Esophagus (tissue), 2 donors: ENCODE measurements at regions not wholly inside any gene's neighbourhood (a gene's known extent, or its start where the extent isn't known, plus 50 kb on each side); places are given as distances from the start of the nearest gene placed in this dataset.

Experiments used
- H3K27ac ChIP-seq, 2 donors: one replicate each; pipeline ENCODE4 v1.5.1; 2013; ENCODE audit warnings: low read depth in 2 of 2, mild to moderate bottlenecking in 2 of 2, inconsistent platforms in 1 of 2, low read length in 1 of 2, moderate library complexity in 1 of 2
- H3K27me3 ChIP-seq, 2 donors: one replicate each; pipeline ENCODE4 v1.6.1; 2013; ENCODE audit warnings: low read length in 2 of 2, control low read depth in 1 of 2, mild to moderate bottlenecking in 1 of 2; ENCODE audit not compliant: insufficient read depth in 2 of 2, control insufficient read depth in 1 of 2
- H3K36me3 ChIP-seq, 2 donors: one replicate each; pipeline ENCODE4 v1.6.1; 2013; ENCODE audit warnings: low read length in 1 of 2; ENCODE audit not compliant: control insufficient read depth in 2 of 2, insufficient read depth in 2 of 2
- H3K4me1 ChIP-seq, 2 donors: one replicate each; pipeline ENCODE4 v1.6.1; 2013; ENCODE audit warnings: low read length in 1 of 2; ENCODE audit not compliant: control insufficient read depth in 2 of 2, insufficient read depth in 2 of 2
- H3K4me3 ChIP-seq, 2 donors: one replicate each; pipeline ENCODE4 v1.5.1; 2013; ENCODE audit warnings: low read length in 2 of 2, mild to moderate bottlenecking in 2 of 2, low read depth in 1 of 2, moderate library complexity in 1 of 2
- H3K9me3 ChIP-seq, 2 donors: one replicate each; pipeline ENCODE4 v1.6.1; 2013; ENCODE audit warnings: mild to moderate bottlenecking in 2 of 2, low read depth in 1 of 2, low read length in 1 of 2, moderate library complexity in 1 of 2; ENCODE audit not compliant: control insufficient read depth in 2 of 2, insufficient read depth in 1 of 2
- WGBS, 2 donors: extraction: QIAGEN DNeasy Blood & Tissue Kit; methylation state at CpG; one replicate each; pipeline ENCODE4 v1.1.7; 2013; 5-methylcytosine and 5-hydroxymethylcytosine counted together
- donor health status: healthy with polysubstance abuse.
- donor health status: Bipolar disorder and iron deficiency.

DNA sequence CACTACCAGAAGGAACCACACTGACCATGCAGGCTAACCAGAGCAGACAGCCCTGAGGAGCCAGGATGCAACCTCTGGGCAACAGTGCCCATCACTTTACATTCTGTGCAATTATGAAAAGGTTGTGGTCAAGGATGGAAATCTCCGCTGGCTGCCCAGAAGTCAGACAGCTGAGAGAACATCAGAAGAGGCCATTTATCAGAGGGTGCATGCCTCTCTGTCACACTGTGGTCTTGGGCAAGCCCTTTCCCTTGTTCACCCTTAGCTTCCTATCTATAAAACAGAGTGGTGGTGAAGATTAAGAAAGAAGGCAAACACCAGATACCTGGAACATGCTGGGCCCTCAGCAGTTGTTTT is 120.7 kb upstream of the GDF10 start:
- no peaks in the 10 kb centered on the region for H3K27me3 ChIP-seq
- no peak overlapping the region for H3K27ac ChIP-seq
- H3K9me3 ChIP-seq, result no peaks in the 10 kb centered on the region
- WGBS, 2 donors, result 95 to 98% methylated on average over 1 of the region's 1 CpG
- H3K36me3 ChIP-seq, result no peaks in the 10 kb centered on the region
- H3K4me3 ChIP-seq, result no peak overlapping the region
- H3K4me1 ChIP-seq, result peaks cover 4% of the 10 kb centered on the region in 2 donors

DNA sequence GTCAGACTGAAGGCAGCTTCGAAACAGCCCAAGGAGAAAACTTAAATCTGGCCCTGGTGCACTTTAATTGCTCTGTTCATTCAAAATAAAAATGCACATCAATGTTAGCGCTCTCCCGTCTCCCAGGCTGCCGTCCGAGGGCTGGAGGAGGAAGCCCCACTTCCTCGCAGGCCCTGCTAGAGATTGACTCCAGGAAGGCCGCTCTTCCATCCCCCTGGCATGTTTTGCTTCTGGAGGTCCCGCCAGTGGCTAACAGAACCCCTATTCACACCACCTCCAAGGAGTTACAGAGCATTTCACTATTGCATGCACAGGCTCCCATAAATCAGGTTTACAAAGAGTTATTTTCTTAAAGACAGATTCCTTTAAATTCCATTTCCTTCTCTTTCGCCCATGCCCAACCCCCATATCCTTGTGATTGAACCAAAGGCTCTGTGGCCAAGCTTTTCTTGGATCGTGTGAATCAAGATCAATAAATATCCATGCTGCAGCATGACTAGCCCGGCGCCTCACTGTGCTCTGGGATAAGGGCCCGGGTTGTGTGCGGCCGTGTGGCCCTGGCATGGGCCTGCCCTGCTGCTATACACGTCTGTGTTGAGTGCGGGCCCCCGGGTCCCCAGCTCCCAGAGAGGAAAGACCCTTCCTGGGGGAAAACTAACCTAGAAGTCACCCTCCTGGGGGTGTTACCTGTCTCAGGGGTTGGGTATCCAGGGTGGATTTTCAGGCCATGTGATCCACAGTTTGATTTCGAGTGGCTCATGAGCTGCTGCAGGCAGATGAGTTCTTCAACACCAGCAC is 118.7 kb upstream of the GDF10 start:
- H3K4me1 ChIP-seq, result peaks cover 4% of the 10 kb centered on the region in 2 donors
- WGBS, 2 donors, result 92 to 94% methylated on average over 19 of the region's 19 CpGs
- H3K27ac ChIP-seq, result no peak overlapping the region
- no peaks in the 10 kb centered on the region for H3K9me3 ChIP-seq
- H3K27me3 ChIP-seq, result no peaks in the 10 kb centered on the region
- H3K36me3 ChIP-seq, result no peaks in the 10 kb centered on the region
- no peak overlapping the region for H3K4me3 ChIP-seq

GRCh38 chr10:47182934-47183703 is 116.9 kb upstream of the GDF10 start:
- peak overlapping the region in 1 of 2 donors; percentile 70 for H3K27ac ChIP-seq
- WGBS, 2 donors, result 73% methylated on average over 11 of the region's 11 CpGs
- H3K27me3 ChIP-seq, result no peaks in the 10 kb centered on the region
- H3K9me3 ChIP-seq, result no peaks in the 10 kb centered on the region
- H3K4me1 ChIP-seq, result peaks cover 4% of the 10 kb centered on the region in 2 donors
- no peak overlapping the region for H3K4me3 ChIP-seq
- no peaks in the 10 kb centered on the region for H3K36me3 ChIP-seq

- no peaks in the 10 kb centered on the region for H3K36me3 ChIP-seq
- H3K9me3 ChIP-seq, result no peaks in the 10 kb centered on the region
- H3K27ac ChIP-seq, result peak overlapping the region in 1 of 2 donors; percentile 70
- H3K4me3 ChIP-seq, result no peak overlapping the region
- peaks cover 4% of the 10 kb centered on the region in 2 donors for H3K4me1 ChIP-seq
- no peaks in the 10 kb centered on the region for H3K27me3 ChIP-seq
- 48 to 71% methylated on average over 4 of the region's 4 CpGs for WGBS, 2 donors
Observed at GRCh38 chr10:47183704-47184041, 116.3 kb upstream of the GDF10 start.

DNA sequence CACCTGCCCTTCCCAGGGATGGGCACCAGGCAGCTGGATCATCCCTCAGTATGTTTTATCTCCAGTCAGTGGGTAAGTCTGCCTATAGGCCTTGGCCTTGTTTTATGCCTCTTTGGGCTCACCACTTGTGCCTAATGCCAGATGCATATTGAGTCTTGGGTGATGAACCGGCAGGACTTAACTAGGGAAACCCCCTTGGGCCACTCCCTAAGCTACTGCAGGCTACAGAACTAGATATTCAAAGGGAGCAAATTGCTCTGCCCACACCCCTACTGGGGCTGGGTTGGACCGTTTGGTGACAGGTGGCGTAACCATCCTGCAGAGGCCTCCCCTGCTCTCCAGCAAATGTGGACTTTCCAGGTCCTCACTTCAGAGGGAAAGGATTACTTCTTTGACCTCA is 115.7 kb upstream of the GDF10 start:
- Histone ChIP-seq H3K9me3 (no peaks in the 10 kb centered on the region), H3K36me3 (no peaks in the 10 kb centered on the region), H3K4me1 (peaks cover 4% of the 10 kb centered on the region in 2 donors), H3K27me3 (no peaks in the 10 kb centered on the region), H3K4me3 (no peak overlapping the region), H3K27ac (peak overlapping the region in 1 of 2 donors; percentile 69)
- WGBS, 2 donors, result 59 to 66% methylated on average over 3 of the region's 3 CpGs

DNA sequence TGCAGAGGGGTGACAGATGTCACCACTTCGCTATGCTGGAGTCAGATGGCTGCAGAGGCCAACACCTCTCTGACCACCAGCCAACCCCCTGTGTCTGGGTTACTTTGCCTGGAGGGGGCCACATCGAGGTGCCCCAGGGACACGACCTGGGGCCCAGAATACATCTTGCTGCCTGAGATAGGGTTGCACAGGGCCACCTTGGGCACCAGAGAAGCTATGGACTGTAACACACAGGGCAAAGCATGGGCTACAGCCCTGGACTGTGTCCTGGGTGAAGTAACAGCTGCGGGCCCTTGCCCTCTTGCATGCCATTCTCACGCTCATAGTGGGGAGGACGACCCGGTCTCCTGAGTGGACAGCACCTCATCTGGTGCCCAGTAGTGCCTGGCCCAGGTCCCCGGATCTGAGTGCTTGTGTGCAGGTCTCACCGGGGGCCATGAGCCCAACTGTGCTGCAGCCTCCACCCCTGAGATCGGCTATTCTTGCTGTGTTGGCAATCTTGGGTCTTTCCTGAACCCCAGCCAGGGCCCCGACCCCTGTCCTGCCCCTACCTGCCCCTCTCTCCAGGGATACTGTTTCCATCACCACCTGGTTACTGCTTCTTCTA is 115.2 kb upstream of the GDF10 start:
- Histone ChIP-seq H3K4me3 (no peak overlapping the region), H3K27ac (no peak overlapping the region), H3K9me3 (no peaks in the 10 kb centered on the region), H3K4me1 (peaks cover 4% of the 10 kb centered on the region in 2 donors), H3K36me3 (no peaks in the 10 kb centered on the region), H3K27me3 (no peaks in the 10 kb centered on the region)
- WGBS, 2 donors, result 91 to 97% methylated on average over 11 of the region's 11 CpGs

- no peaks in the 10 kb centered on the region for H3K9me3 ChIP-seq
- H3K27me3 ChIP-seq, result no peaks in the 10 kb centered on the region
- H3K36me3 ChIP-seq, result no peaks in the 10 kb centered on the region
- H3K4me1 ChIP-seq, result peaks cover 4% of the 10 kb centered on the region in 2 donors
- no peak overlapping the region for H3K27ac ChIP-seq
- 97% methylated on average over 7 of the region's 7 CpGs for WGBS, 2 donors
- no peak overlapping the region for H3K4me3 ChIP-seq
Observed at GRCh38 chr10:47186941-47187340, 113.1 kb upstream of the GDF10 start.

GRCh38 chr10:47187592-47187991 is 112.4 kb upstream of the GDF10 start:
- H3K4me1 ChIP-seq, result peaks cover 4% of the 10 kb centered on the region in 2 donors
- no peaks in the 10 kb centered on the region for H3K27me3 ChIP-seq
- H3K27ac ChIP-seq, result no peak overlapping the region
- WGBS, 2 donors, result 75 to 86% methylated on average over 7 of the region's 7 CpGs
- no peaks in the 10 kb centered on the region for H3K36me3 ChIP-seq
- H3K9me3 ChIP-seq, result no peaks in the 10 kb centered on the region
- no peak overlapping the region for H3K4me3 ChIP-seq

DNA sequence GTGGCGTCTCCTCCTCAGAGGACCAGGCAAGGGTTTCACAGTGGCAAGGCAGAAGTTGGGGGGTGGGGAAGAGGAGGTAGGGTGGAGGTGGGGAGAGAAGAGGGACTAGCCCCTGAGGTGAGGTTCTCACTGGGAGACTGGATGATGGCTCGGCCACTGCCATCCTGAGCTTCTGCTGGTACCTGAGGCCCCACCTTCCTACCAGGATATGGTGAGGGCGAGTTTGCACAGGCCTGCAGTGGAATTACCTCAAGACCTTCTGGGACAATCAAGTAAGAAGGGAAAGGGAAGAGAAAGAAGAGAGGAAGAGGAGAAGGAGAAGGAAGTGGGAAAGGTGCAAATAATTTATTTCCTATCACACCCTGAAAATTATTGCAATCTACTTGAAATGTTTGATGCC is 111.8 kb upstream of the GDF10 start:
- H3K4me1 ChIP-seq, result peaks cover 4% of the 10 kb centered on the region in 2 donors
- H3K4me3 ChIP-seq, result no peak overlapping the region
- H3K36me3 ChIP-seq, result no peaks in the 10 kb centered on the region
- 75 to 88% methylated on average over 3 of the region's 3 CpGs for WGBS, 2 donors
- no peak overlapping the region for H3K27ac ChIP-seq
- no peaks in the 10 kb centered on the region for H3K9me3 ChIP-seq
- H3K27me3 ChIP-seq, result no peaks in the 10 kb centered on the region
